ENCODE measurements at regions not wholly inside any gene's neighbourhood (a gene's known extent, or its start where the extent isn't known, plus 50 kb on each side); places are given as distances from the start of the nearest gene placed in this dataset.

DNA sequence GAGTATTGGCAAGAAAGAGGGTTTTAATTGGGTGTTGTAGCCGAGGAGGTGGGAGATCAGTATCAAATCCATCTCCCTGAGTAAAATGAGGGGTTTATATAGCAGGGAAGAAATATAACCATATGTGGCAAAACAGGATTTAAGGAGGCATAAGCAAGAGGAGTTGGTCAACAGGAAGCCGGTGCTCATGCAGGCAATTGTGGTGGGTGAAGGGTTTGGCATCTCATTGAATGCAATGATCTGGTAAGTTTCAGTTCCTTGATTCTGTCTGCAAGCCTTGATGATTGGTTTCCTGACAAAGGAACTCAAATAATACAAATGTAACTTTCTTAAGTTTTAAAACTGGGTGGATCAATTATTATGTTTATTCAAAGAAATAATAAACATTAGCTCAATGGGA is 564.4 kb upstream of the LINC00305 start:
- no peak overlapping the region for H3K4me3 ChIP-seq
- no peaks in the 10 kb centered on the region for H3K36me3 ChIP-seq (ENCODE audit: low read depth)
- H3K9me3 ChIP-seq = no peaks in the 10 kb centered on the region
- DNase-seq = peak in 1 of 3 donors; percentile 12
- no peaks in the 10 kb centered on the region for H3K4me1 ChIP-seq (ENCODE audit: low read depth)
- TF ChIP-seq, protein P1, sequence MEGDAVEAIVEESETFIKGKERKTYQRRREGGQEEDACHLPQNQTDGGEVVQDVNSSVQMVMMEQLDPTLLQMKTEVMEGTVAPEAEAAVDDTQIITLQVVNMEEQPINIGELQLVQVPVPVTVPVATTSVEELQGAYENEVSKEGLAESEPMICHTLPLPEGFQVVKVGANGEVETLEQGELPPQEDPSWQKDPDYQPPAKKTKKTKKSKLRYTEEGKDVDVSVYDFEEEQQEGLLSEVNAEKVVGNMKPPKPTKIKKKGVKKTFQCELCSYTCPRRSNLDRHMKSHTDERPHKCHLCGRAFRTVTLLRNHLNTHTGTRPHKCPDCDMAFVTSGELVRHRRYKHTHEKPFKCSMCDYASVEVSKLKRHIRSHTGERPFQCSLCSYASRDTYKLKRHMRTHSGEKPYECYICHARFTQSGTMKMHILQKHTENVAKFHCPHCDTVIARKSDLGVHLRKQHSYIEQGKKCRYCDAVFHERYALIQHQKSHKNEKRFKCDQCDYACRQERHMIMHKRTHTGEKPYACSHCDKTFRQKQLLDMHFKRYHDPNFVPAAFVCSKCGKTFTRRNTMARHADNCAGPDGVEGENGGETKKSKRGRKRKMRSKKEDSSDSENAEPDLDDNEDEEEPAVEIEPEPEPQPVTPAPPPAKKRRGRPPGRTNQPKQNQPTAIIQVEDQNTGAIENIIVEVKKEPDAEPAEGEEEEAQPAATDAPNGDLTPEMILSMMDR (IDR thresholded peaks at IDR 0.05) = no peak
- ATAC-seq = peak; percentile 40
- intact Hi-C loops (cut with DNase I, micrococcal nuclease) = no loop called here

DNA sequence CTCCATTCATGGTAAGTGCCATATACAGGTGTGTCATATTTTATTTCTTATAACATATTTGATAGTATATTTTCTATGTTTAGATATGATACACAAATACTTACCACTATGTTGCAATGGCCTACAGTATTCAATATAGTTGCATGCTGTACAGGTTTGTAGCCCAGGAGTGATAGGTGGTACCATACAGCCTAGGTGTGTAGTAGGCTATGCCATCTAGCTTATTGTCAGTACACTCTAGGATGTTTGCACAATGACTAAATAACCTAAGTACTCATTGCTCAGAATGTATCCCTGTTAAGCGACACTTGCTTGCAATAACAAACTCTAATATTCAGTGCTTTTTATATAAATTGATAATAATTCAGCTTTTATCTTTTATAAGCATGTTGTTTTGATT is 563.1 kb upstream of the LINC00305 start:
- Histone ChIP-seq H3K36me3 (ENCODE audit: low read depth) (no peaks in the 10 kb centered on the region), H3K9me3 (no peaks in the 10 kb centered on the region), H3K4me1 (ENCODE audit: low read depth) (no peaks in the 10 kb centered on the region), H3K4me3 (no peak overlapping the region)
- no peak for DNase-seq
- peak; percentile 77 for ATAC-seq
- intact Hi-C loops (cut with DNase I, micrococcal nuclease) = no loop called here
- TF ChIP-seq, protein P1 (IDR thresholded peaks at IDR 0.05) = no peak

DNA sequence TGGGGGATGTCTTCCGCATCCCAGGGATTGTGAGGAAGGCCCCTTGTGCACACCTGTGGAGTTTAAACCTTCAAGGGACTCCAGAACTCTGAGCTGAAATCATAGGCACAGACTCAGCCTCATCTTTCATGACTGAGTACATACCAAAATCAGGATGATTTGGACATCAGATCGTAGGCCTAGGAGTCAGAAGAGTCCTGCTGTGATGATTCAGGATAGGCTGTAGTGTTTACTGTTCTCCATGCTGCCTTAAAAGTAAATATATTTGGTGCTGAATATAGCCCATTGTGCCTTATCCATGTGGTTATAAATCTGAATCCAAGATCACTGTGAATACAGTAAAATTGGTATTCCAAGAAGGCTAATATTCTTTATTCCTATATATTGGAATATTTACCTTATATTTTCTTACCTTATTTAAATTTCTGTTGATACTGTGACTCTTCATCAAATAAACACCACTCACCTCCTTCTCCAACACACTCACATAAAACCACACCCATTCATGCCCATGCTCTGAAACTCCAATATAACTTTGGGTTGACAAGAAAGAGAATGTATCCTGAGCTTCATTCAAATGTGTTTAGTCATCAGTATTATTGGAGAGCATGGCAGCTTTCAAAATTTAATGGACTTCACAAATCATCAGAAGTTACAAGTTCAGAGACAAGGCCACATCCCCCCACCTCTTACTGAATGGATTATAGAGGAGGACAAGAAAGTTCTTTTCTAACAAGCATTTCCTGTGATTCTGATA is 561.4 kb upstream of the LINC00305 start:
- TF ChIP-seq, protein P1 (IDR thresholded peaks at IDR 0.05) = no peak
- H3K4me3 ChIP-seq = no peak overlapping the region
- H3K9me3 ChIP-seq = no peaks in the 10 kb centered on the region
- intact Hi-C loops (cut with DNase I, micrococcal nuclease) = no loop called here
- no peaks in the 10 kb centered on the region for H3K36me3 ChIP-seq (ENCODE audit: low read depth)
- no peaks in the 10 kb centered on the region for H3K4me1 ChIP-seq (ENCODE audit: low read depth)
- DNase-seq = no peak
- ATAC-seq = no peak

DNA sequence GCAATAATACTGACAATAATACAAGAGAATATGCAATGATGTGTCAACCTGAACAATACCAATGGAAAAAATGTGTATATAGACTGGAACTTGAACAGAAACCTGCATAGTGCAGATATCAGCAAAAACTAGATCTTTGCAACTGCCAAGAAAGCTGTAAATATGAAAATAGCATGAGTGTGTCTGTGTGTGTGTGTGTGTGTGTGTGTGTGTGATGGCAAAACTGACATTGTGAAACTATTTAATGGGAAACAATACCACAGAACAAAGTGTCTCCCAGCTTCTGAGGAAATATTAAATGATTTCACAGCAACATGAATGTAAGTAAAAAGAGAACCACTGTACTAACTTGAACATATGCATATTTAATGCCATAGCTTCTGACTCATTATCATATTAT is 558.2 kb upstream of the LINC00305 start:
- Histone ChIP-seq H3K9me3 (no peaks in the 10 kb centered on the region), H3K4me3 (no peak overlapping the region), H3K4me1 (ENCODE audit: low read depth) (no peaks in the 10 kb centered on the region), H3K36me3 (ENCODE audit: low read depth) (no peaks in the 10 kb centered on the region)
- intact Hi-C loops (cut with DNase I, micrococcal nuclease) = no loop called here
- ATAC-seq = no peak
- no peak for DNase-seq
- TF ChIP-seq, protein P1 (IDR thresholded peaks at IDR 0.05) = no peak

DNA sequence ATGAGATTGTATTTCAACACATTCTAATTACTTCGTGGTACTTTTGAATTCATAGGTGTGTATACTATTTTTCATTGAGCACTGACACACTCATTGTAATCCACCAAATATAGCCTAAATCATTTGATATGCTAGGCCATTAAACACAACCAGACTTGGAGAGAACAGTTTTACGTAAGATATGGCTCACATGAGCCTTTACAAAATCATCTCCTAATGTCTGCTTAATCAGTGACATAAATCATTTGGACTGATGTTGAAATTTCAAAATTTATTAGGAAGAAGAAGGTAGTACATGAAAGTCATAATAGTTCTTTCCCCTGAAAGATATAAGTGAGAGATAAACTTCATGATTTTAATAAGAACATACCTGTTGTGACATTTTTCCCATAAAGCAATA is 550.2 kb upstream of the LINC00305 start:
- ATAC-seq = no peak
- Histone ChIP-seq H3K9me3 (no peaks in the 10 kb centered on the region), H3K4me1 (ENCODE audit: low read depth) (no peaks in the 10 kb centered on the region), H3K36me3 (ENCODE audit: low read depth) (no peaks in the 10 kb centered on the region), H3K4me3 (no peak overlapping the region)
- TF ChIP-seq, protein P1 (IDR thresholded peaks at IDR 0.05) = no peak
- intact Hi-C loops (cut with DNase I, micrococcal nuclease) = no loop called here
- DNase-seq = no peak

All from mucosa of descending colon (tissue), 3 donors.